ENCODE measurements at regions not wholly inside any gene's neighbourhood (a gene's known extent, or its start where the extent isn't known, plus 50 kb on each side); places are given as distances from the start of the nearest gene placed in this dataset.

GRCh38 chr20:40864470-40864869 is 164.2 kb upstream of the TOP1 start:
- TF ChIP-seq CTCF (IDR thresholded peaks at IDR 0.05; ENCODE audit: unreplicated experiment): no peak
- Mint-ChIP-seq H3K9me3 (ENCODE audit: unreplicated experiment) (no peaks in the 10 kb centered on the region), H3K27ac (ENCODE audit: low read depth, unreplicated experiment) (no peak overlapping the region), H3K27me3 (ENCODE audit: insufficient read depth, unreplicated experiment) (no peaks in the 10 kb centered on the region), H3K36me3 (ENCODE audit: insufficient read depth, unreplicated experiment) (no peaks in the 10 kb centered on the region), H3K4me3 (ENCODE audit: unreplicated experiment) (no peak overlapping the region), H3K4me1 (ENCODE audit: insufficient read depth, unreplicated experiment) (no peaks in the 10 kb centered on the region)
- intact Hi-C loops (cut with micrococcal nuclease): no loop called here
- no peak for DNase-seq (ENCODE audit: unreplicated experiment)
- ChIA-PET CTCF (no interaction called here), POLR2A (no interaction called here)
- BruUV-seq (replicated peaks): no TSS peak

DNA sequence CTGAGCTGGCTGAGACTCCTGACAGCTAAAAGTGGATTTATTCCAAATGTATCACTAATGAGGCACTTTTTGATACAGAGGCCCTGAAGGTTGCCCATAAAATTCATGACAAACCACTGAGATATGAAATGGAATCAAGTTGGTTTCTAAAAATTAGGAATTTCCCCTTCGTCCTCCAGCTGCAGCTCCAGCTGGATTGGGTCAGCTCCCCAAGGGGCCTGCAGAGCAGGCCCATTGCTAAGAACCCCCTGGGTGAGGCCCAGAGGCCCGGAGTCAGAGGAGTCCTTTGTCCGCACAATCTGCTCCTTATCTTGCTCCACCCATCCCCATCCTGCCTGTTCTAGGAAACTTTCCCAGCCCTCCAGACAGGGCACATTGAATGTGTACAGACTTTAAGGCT is 163.5 kb upstream of the TOP1 start:
- no peaks in the 10 kb centered on the region for H3K9me3 Mint-ChIP-seq (ENCODE audit: unreplicated experiment)
- intact Hi-C loops (cut with micrococcal nuclease): no loop called here
- no peak overlapping the region for H3K4me3 Mint-ChIP-seq (ENCODE audit: unreplicated experiment)
- H3K27ac Mint-ChIP-seq (ENCODE audit: low read depth, unreplicated experiment): no peak overlapping the region
- no peaks in the 10 kb centered on the region for H3K4me1 Mint-ChIP-seq (ENCODE audit: insufficient read depth, unreplicated experiment)
- BruUV-seq (replicated peaks): no TSS peak
- no peak for TF ChIP-seq CTCF (IDR thresholded peaks at IDR 0.05; ENCODE audit: unreplicated experiment)
- no peaks in the 10 kb centered on the region for H3K36me3 Mint-ChIP-seq (ENCODE audit: insufficient read depth, unreplicated experiment)
- CTCF ChIA-PET: no interaction called here
- no peak for DNase-seq (ENCODE audit: unreplicated experiment)
- no peaks in the 10 kb centered on the region for H3K27me3 Mint-ChIP-seq (ENCODE audit: insufficient read depth, unreplicated experiment)
- POLR2A ChIA-PET: no interaction called here

DNA sequence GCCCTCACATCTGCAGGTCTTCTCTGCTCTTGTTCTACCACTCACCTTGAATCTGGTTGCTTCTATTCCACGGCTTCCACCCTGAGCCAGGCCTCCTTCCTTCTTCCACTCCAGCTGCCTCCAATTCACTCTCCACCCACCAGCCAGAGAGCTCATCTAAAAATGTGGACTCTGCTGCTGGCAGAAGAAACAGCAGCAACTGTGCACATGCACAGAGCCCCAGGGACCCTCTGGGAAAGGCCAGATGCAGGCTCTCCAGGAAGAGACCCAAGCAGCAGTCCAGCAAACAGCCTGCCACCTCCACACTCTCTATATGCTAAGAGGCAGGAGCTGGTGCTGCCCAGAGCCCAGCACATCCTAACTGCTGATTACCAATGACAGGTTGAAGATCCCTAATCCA is 162.6 kb upstream of the TOP1 start:
- intact Hi-C loops (cut with micrococcal nuclease): no loop called here
- H3K27ac Mint-ChIP-seq (ENCODE audit: low read depth, unreplicated experiment): no peak overlapping the region
- no peaks in the 10 kb centered on the region for H3K4me1 Mint-ChIP-seq (ENCODE audit: insufficient read depth, unreplicated experiment)
- ChIA-PET POLR2A (no interaction called here), CTCF (interaction anchor here (0.7 kb wide), 1 partner anchor 68 kb away, joined by 3 read pairs; no protein-coding TSS in a partner anchor)
- H3K27me3 Mint-ChIP-seq (ENCODE audit: insufficient read depth, unreplicated experiment): no peaks in the 10 kb centered on the region
- TF ChIP-seq CTCF (IDR thresholded peaks at IDR 0.05; ENCODE audit: unreplicated experiment): no peak
- H3K4me3 Mint-ChIP-seq (ENCODE audit: unreplicated experiment): no peak overlapping the region
- DNase-seq (ENCODE audit: unreplicated experiment): no peak
- no TSS peak for BruUV-seq (replicated peaks)
- no peaks in the 10 kb centered on the region for H3K9me3 Mint-ChIP-seq (ENCODE audit: unreplicated experiment)
- H3K36me3 Mint-ChIP-seq (ENCODE audit: insufficient read depth, unreplicated experiment): no peaks in the 10 kb centered on the region

- no peaks in the 10 kb centered on the region for H3K4me1 Mint-ChIP-seq (ENCODE audit: insufficient read depth, unreplicated experiment)
- CTCF ChIA-PET: interaction anchor here (0.8 to 1.6 kb wide), 2 partner anchors 31 to 70 kb away, joined by 3 read pairs; no protein-coding TSS in a partner anchor
- no peak for TF ChIP-seq CTCF (IDR thresholded peaks at IDR 0.05; ENCODE audit: unreplicated experiment)
These were observed 159.9 kb upstream of the TOP1 start for GRCh38 chr20:40868551-40869217.

More at GRCh38 chr20:40868551-40869217, 159.9 kb upstream of the TOP1 start:
- intact Hi-C loops (cut with micrococcal nuclease): no loop called here
- POLR2A ChIA-PET: no interaction called here
- Mint-ChIP-seq H3K27ac (ENCODE audit: low read depth, unreplicated experiment) (no peak overlapping the region), H3K36me3 (ENCODE audit: insufficient read depth, unreplicated experiment) (no peaks in the 10 kb centered on the region), H3K27me3 (ENCODE audit: insufficient read depth, unreplicated experiment) (no peaks in the 10 kb centered on the region), H3K9me3 (ENCODE audit: unreplicated experiment) (no peaks in the 10 kb centered on the region), H3K4me3 (ENCODE audit: unreplicated experiment) (no peak overlapping the region)
- DNase-seq (ENCODE audit: unreplicated experiment): peak; percentile 24
- no TSS peak for BruUV-seq (replicated peaks)
